ENCODE measurements at regions not wholly inside any gene's neighbourhood (a gene's known extent, or its start where the extent isn't known, plus 50 kb on each side); places are given as distances from the start of the nearest gene placed in this dataset.

GRCh38 chr7:72524037-72524436 lies 111.9 kb upstream of the CALN1 start:
- DNase-seq (ENCODE audit: low read depth in 2 of 2) = no peak

- no peak for DNase-seq (ENCODE audit: low read depth in 2 of 2)
Measured at GRCh38 chr7:72504061-72504706, 92.0 kb upstream of the CALN1 start.

GRCh38 chr7:72503644-72504043 lies 91.5 kb upstream of the CALN1 start:
- DNase-seq (ENCODE audit: low read depth in 2 of 2) = no peak

GRCh38 chr7:72494807-72495206 lies 82.7 kb upstream of the CALN1 start:
- no peak for DNase-seq (ENCODE audit: low read depth in 2 of 2)

- peak in 1 of 2 donors; percentile 17 for DNase-seq (ENCODE audit: low read depth in 2 of 2)
Measured at GRCh38 chr7:72493850-72494661, 81.9 kb upstream of the CALN1 start.

GRCh38 chr7:72492461-72493065 lies 80.4 kb upstream of the CALN1 start:
- DNase-seq (ENCODE audit: low read depth in 2 of 2) = no peak

- DNase-seq (ENCODE audit: low read depth in 2 of 2) = no peak
Measured at GRCh38 chr7:72490301-72490700, 78.2 kb upstream of the CALN1 start.

GRCh38 chr7:72481934-72482333 lies 69.8 kb upstream of the CALN1 start:
- DNase-seq (ENCODE audit: low read depth in 2 of 2) = no peak

- no peak for DNase-seq (ENCODE audit: low read depth in 2 of 2)
Measured at GRCh38 chr7:72476608-72477305, 64.6 kb upstream of the CALN1 start.

- DNase-seq (ENCODE audit: low read depth in 2 of 2) = no peak
Measured at GRCh38 chr7:72467237-72467636, 55.1 kb upstream of the CALN1 start.

- DNase-seq (ENCODE audit: low read depth in 2 of 2) = no peak
Measured at GRCh38 chr7:72466797-72467196, 54.7 kb upstream of the CALN1 start.

- no peak for DNase-seq (ENCODE audit: low read depth in 2 of 2)
Measured at GRCh38 chr7:72465521-72465920, 53.4 kb upstream of the CALN1 start.

- DNase-seq (ENCODE audit: low read depth in 2 of 2) = no peak
Measured at GRCh38 chr7:72462311-72462710, 50.2 kb upstream of the CALN1 start.
